HG03442 (cell line): ENCODE measurements at regions not wholly inside any gene's neighbourhood (a gene's known extent, or its start where the extent isn't known, plus 50 kb on each side); places are given as distances from the start of the nearest gene placed in this dataset.

Experiments used
- ATAC-seq: cut with Tn5 transposase; IDR thresholded peaks from one replicate; pipeline ENCODE4 v1.9.1; 2021; ENCODE audit warnings: mild to moderate bottlenecking, moderate library complexity; ENCODE audit not compliant: unreplicated experiment

DNA sequence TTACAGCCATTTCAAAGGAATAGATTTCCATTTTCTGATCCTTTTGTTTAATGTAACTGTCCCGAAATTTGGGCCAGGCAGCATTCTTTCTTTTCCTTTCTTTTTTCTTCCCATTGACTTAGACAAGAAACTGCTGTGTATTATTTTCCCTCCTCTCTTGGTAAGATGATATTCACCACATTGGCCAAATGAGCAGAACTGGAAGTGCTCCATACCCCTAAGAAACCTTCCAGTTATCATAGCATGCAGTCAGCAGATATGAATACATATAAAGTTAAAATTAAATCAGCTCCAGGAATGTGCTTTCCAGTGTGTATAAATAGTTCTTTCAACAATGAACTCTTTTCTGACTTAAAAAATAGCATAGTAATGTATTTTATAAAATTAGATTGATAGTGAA, 168.5 kb upstream of the GAS1 start:
- no peak for ATAC-seq

GRCh38 chr9:87116492-87116891, 169.2 kb upstream of the GAS1 start:
- ATAC-seq = no peak

GRCh38 chr9:87118594-87118993, 171.3 kb upstream of the GAS1 start:
- no peak for ATAC-seq

- ATAC-seq = no peak
Measured at GRCh38 chr9:87119328-87119881, 172.1 kb upstream of the GAS1 start.

DNA sequence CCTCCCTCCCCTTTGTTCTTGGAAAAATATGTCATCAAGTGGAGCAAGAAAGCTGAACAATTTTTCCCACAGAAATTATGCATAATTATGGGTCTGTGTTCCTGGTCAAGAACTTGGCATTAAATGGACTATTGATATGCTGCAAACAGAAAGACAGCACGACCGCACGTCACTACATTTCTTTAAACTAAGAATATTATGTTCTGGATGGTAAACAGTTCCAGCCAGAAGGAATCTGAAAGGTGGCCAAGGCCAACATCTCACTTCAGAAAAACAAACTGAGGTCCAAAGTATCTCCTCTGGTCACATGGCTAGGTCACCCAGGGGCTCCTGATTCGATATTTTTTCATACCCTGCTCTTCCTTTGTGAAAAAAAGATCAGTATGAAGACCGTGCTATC, 173.3 kb upstream of the GAS1 start:
- no peak for ATAC-seq

- ATAC-seq = no peak
Measured at GRCh38 chr9:87122947-87123685, 175.8 kb upstream of the GAS1 start.

DNA sequence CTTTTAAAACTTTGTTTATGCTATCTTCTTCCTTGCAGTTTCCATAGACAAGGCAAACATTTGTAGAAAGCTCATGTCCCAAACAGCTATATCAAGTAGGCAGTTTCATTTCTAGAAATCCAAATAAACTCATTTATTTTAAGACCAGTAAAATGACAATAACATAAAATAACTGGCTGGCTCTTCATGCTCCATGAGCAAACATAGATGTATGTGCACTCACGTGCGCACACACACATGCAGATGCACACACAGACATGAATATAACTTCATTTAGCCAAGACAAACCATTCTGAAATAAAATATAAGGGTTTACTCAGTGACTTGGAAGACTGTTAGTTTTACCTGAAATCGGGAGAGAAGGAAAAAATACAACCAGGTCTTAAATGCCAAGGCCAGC, 176.5 kb upstream of the GAS1 start:
- ATAC-seq = no peak

DNA sequence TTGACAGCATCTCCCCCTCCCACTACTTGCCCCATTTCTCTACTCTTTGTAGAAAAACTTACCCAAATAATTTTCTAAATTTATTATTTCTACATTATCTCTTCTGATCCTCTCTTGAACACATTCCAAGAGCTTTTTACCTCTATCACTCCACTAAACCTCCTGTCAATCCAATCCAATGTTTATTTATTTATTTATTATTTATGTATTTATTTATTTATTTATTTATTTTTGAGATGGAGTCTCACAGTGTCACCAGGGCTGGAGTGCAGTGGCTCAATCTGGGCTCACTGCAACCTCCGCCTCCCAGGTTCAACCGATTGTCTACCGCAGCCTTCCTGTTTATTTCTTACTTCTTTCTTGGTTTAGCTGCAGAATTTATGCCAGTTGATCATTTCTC, 178.5 kb upstream of the GAS1 start:
- no peak for ATAC-seq

DNA sequence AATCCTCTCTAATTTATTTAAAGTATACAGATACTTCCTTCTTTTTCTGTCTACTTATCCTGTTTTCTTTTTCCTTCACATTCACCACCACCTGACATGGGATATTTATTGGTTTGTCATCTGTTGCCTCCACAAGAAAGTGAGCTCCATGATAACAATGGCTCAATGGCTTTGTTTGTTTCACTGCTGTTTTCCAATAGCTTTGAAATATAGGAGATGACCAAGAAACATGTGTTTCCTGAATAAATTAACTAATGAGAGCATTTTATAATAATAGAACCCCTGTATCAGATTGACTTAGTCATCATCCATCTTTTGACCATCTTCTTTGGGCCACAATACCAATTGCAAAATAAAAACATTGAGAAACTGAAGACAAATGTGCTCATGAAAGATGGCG, 180.2 kb upstream of the GAS1 start:
- no peak for ATAC-seq

GRCh38 chr9:87127978-87128614, 180.8 kb upstream of the GAS1 start:
- no peak for ATAC-seq

DNA sequence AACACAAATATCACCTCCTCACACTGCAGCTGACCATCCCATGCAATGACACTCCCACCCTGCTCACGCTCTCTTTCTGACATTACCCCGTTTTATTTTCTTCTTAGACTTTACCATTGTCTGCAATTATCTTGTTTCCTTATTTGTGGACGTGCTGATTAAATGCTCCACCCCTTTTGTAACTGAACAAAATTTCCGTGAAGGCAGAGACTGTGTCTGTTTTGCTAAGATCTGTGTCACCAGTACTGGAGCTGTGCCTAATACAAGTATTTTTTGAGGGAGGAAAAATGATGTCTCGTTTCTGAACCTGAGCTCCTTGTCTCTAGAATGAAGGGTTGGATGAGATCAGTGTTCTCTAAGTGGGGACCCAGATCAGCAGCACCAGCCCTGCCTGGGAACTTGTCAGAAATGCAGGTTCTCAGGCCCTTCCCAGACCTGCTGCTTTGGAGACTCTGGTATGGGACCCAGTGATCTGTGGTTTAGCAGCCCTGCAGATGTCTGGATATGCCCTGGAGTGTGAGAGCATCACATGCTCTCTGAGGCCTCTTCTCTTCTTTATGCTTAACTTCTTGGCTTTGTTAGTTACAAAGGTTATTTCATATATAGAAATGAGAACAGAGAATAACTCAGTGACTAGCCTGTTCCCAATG, 181.7 kb upstream of the GAS1 start:
- no peak for ATAC-seq

GRCh38 chr9:87135074-87135473, 187.8 kb upstream of the GAS1 start:
- ATAC-seq = no peak

DNA sequence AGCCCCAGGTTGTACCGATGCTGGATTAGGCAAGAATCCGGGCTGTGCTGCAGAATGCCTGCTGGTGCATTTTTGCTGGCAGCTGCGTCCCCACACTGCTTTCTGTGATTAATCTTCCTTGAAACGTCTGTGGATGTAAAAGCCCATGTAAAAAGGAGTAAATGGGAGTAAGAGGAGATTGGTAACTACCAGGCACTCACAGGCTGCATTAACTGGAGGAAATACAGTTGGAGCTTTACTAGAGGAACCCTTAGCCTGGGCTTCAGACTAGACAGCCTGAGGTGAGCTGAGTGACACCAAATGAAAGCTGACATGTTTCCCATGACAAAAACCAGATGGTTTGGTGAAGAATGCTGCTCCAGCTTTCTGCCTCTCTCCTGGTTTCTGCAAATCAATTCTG, 190.4 kb upstream of the GAS1 start:
- no peak for ATAC-seq

- ATAC-seq = no peak
Measured at GRCh38 chr9:87138128-87139040, 191.1 kb upstream of the GAS1 start.

- no peak for ATAC-seq
Measured at GRCh38 chr9:87139099-87139730, 191.9 kb upstream of the GAS1 start.

DNA sequence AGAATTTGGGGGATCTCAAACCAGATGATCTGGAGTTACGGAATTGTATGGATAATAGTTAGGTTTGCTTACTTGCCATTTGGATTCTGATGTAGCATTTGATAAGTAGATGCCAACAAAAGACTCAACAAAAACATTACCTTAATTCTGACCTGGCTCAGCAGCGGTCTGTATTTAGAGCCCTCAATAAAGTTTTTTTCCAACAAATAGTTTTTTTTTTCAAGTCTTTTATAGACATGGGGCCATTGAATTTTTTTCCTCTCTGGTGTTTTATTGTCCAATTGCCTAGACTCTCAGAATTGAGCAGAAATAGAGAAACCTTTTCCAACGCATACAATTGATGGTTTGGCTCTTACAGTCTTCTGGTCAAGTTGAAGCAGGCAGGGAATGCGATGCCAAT, 192.8 kb upstream of the GAS1 start:
- no peak for ATAC-seq

DNA sequence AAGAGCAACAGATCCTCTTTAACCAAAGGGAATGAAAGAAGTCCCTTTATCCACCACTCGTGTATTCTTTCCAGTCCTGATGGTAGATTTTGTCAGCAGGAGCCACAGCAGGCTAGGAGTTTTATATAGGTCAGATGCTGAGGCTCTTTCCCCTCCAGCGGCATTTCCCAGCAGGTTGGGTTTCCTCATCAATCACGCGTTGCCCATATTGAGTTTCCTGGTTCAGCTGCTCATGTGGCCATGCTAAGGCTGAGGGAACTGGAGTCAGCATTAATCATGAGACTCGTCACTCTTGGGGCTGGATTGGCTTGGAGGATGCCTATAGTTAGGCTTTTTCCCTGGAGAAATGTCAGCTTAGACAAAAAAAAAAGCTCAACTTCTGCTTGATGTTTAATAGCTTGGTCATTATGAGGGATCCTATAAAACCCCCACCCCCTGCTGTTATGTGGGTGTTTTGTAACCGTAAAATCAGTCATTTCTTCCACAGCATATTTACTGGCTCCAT, 193.4 kb upstream of the GAS1 start:
- ATAC-seq = no peak

GRCh38 chr9:87141124-87141523, 193.8 kb upstream of the GAS1 start:
- no peak for ATAC-seq

DNA sequence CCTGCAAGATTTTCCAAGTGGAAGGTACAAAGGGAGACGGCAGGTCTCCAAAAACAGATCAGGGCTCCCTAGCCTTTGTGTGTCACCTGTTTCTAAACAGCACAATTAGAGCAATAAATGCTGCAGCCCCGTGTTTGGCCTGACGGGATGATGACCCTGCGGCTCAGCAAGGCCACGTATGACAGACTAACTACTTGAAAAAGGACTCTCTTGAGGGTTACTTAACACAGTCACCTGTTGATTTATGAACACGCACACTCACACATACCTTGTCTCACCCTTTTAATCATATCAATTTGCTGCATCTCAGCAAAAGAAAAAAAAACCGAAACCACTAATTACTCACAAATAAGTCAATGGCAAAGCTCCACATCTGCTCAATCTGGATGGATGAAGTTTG, 199.6 kb upstream of the GAS1 start:
- ATAC-seq = no peak

DNA sequence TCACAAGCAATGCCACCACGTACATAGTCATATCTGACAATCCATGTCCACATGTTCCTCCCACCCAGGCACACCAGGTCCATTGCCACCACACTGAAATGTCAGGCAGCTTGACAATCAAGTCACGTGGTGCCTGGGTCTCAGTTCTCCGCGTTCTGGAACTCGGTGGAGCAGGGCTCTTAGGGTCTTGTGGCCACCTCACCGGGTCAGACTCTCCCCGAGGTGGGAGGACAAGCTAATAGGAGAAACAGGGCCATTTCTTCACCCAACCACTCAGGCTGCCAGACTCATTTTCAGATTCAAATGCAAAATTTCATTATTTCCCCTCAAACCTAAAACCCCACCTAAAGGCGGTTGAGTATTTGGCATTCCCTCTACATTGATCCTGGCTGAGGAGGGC, 200.5 kb upstream of the GAS1 start:
- ATAC-seq = no peak
